GM23338 (cell line): ENCODE measurements at regions not wholly inside any gene's neighbourhood (a gene's known extent, or its start where the extent isn't known, plus 50 kb on each side); places are given as distances from the start of the nearest gene placed in this dataset.

Source experiments
- ATAC-seq: fragments of 200-7000 bp; cut with Tn5 transposase; 3 replicates; pipeline ENCODE4 v1.9.1; 2020
- DNase-seq: peaks from one replicate; pipeline ENCODE4 v3.0.0-alpha.2; 2015; ENCODE audit warnings: low spot score
- H2AFZ ChIP-seq: fragments of 200-600 bp; sonication (generic); 2 replicates; pipeline ENCODE4 v1.8.0; 2016; ENCODE audit warnings: antibody characterized with exemption, mild to moderate bottlenecking, moderate library complexity
- H3F3A ChIP-seq: fragments of 200-600 bp; sonication (generic); replicated peaks from 2 replicates; pipeline ENCODE4 v1.8.0; 2017; ENCODE audit warnings: antibody characterized with exemption, mixed run types, low read depth
- H3K27ac ChIP-seq: fragments of 200-600 bp; sonication (generic); 2 replicates; pipeline ENCODE4 v1.6.1; 2016; ENCODE audit warnings: low read depth
- H3K27me3 ChIP-seq: fragments of 200-600 bp; sonication (generic); 2 replicates; pipeline ENCODE4 v1.8.0; 2016; ENCODE audit warnings: mild to moderate bottlenecking, mixed run types, moderate library complexity; ENCODE audit not compliant: insufficient read depth
- H3K36me3 ChIP-seq: fragments of 200-600 bp; sonication (generic); 2 replicates; pipeline ENCODE4 v1.8.0; 2016; ENCODE audit warnings: mild to moderate bottlenecking; ENCODE audit not compliant: insufficient read depth
- H3K4me1 ChIP-seq: fragments of 200-600 bp; sonication (generic); 2 replicates; pipeline ENCODE4 v1.8.0; 2016; ENCODE audit warnings: mild to moderate bottlenecking, moderate library complexity; ENCODE audit not compliant: insufficient read depth
- H3K4me2 ChIP-seq: fragments of 200-600 bp; sonication (generic); 2 replicates; pipeline ENCODE4 v1.7.1; 2017; ENCODE audit warnings: mixed run types
- H3K4me3 ChIP-seq: fragments of 200-600 bp; sonication (generic); 2 replicates; pipeline ENCODE4 v1.6.1; 2016; ENCODE audit warnings: mixed run types
- H3K79me2 ChIP-seq: fragments of 200-600 bp; sonication (generic); replicated peaks from 2 replicates; pipeline ENCODE4 v1.8.0; 2017; ENCODE audit warnings: mild to moderate bottlenecking; ENCODE audit not compliant: insufficient read depth
- H3K9me2 ChIP-seq: fragments of 200-600 bp; sonication (generic); 2 replicates; pipeline ENCODE4 v1.8.0; 2017; ENCODE audit not compliant: insufficient read depth
- H4K20me1 ChIP-seq: fragments of 200-600 bp; sonication (generic); replicated peaks from 2 replicates; pipeline ENCODE4 v1.8.0; 2017; ENCODE audit warnings: mild to moderate bottlenecking; ENCODE audit not compliant: insufficient read depth
- H3K27ac Mint-ChIP-seq: 2 replicates; pipeline ENCODE4 v1.8.0; 2020; ENCODE audit warnings: inconsistent platforms, mild to moderate bottlenecking, moderate library complexity, mixed read lengths
- H3K27me3 Mint-ChIP-seq: 3 replicates; pipeline ENCODE4 v1.8.0; 2022; ENCODE audit warnings: low read depth, mild to moderate bottlenecking, moderate library complexity, mixed read lengths, inconsistent platforms; ENCODE audit not compliant: insufficient read depth, poor library complexity
- H3K36me3 Mint-ChIP-seq: 3 replicates; pipeline ENCODE4 v1.8.0; 2021; ENCODE audit warnings: low read depth, mild to moderate bottlenecking, inconsistent platforms, moderate library complexity, mixed read lengths
- H3K4me1 Mint-ChIP-seq: 3 replicates; pipeline ENCODE4 v1.8.0; 2020; ENCODE audit warnings: mild to moderate bottlenecking, inconsistent platforms, mixed read lengths
- H3K4me3 Mint-ChIP-seq: 3 replicates; pipeline ENCODE4 v1.8.0; 2021; ENCODE audit warnings: moderate library complexity, mild to moderate bottlenecking, inconsistent platforms, mixed read lengths
- H3K9me3 Mint-ChIP-seq: 3 replicates; pipeline ENCODE4 v1.8.0; 2020; ENCODE audit warnings: moderate library complexity, mild to moderate bottlenecking, inconsistent platforms, mixed read lengths
- CREB1 ChIP-seq: fragments of 250-450 bp; sonication (Bioruptor Pico); IDR thresholded peaks from 2 replicates; pipeline ENCODE4 v1.5.0; 2020; ENCODE audit warnings: low read depth, mild to moderate bottlenecking, moderate library complexity
- EZH2 ChIP-seq: fragments of 200-600 bp; sonication (generic); IDR thresholded peaks from one replicate; pipeline ENCODE4 v1.8.0; 2017; ENCODE audit warnings: antibody characterized with exemption, mild to moderate bottlenecking, low read depth; ENCODE audit not compliant: unreplicated experiment
- EZH2phosphoT487 ChIP-seq: fragments of 200-600 bp; sonication (generic); IDR thresholded peaks from one replicate; pipeline ENCODE4 v1.8.1; 2018; ENCODE audit warnings: antibody characterized with exemption; ENCODE audit not compliant: unreplicated experiment
- JUNB ChIP-seq: IDR thresholded peaks from one replicate; pipeline ENCODE4 v1.6.1; 2016; ENCODE audit warnings: antibody characterized with exemption; ENCODE audit not compliant: unreplicated experiment
- NANOG ChIP-seq: IDR thresholded peaks from 2 replicates; pipeline ENCODE4 v1.6.1; 2016; ENCODE audit warnings: antibody characterized with exemption, borderline replicate concordance
- POLR2AphosphoS5 ChIP-seq: IDR thresholded peaks from 2 replicates; pipeline ENCODE4 v1.6.1; 2016; ENCODE audit warnings: antibody characterized with exemption, low read depth
- REST ChIP-seq: IDR thresholded peaks from one replicate; pipeline ENCODE4 v1.6.1; 2018; ENCODE audit warnings: antibody characterized with exemption; ENCODE audit not compliant: unreplicated experiment
- STAT1 ChIP-seq: IDR thresholded peaks from one replicate; pipeline ENCODE4 v1.6.1; 2016; ENCODE audit warnings: antibody characterized with exemption; ENCODE audit not compliant: unreplicated experiment
- ZNF114 ChIP-seq: fragments of 250-450 bp; sonication (Bioruptor Pico); IDR thresholded peaks from 2 replicates; pipeline ENCODE4 v1.5.0; 2020; ENCODE audit warnings: mild to moderate bottlenecking, moderate library complexity
- ZNF331 ChIP-seq: fragments of 250-450 bp; sonication (Bioruptor Pico); IDR thresholded peaks from 2 replicates; pipeline ENCODE4 v1.5.0; 2020; ENCODE audit warnings: low read depth, mild to moderate bottlenecking, moderate library complexity
- TF ChIP-seq, protein P1 (sequence below): IDR thresholded peaks from 2 replicates; pipeline ENCODE4 v1.6.1; 2016; ENCODE audit warnings: antibody characterized with exemption
- TF ChIP-seq, protein P2 (sequence below): fragments of 250-450 bp; sonication (Bioruptor Pico); IDR thresholded peaks from 2 replicates; pipeline ENCODE4 v1.5.0; 2020; ENCODE audit warnings: mild to moderate bottlenecking, moderate library complexity
- TF ChIP-seq, protein P3 (sequence below), 2 experiments: fragments of 200-600 bp in 1 of 2; sonication (generic) in 1 of 2; conservative IDR thresholded peaks; 2 replicates each; pipeline versions ENCODE4 v1.5.1 to v1.6.1; 2016 to 2017; ENCODE audit warnings: antibody characterized with exemption in 2 of 2, low read depth in 2 of 2, mild to moderate bottlenecking in 2 of 2, moderate library complexity in 1 of 2

GRCh38 chr1:227374846-227375245 is 56.6 kb upstream of the CDC42BPA start:
- Histone ChIP-seq H4K20me1 (no peaks in the 10 kb centered on the region), H3K9me2 (no peaks in the 10 kb centered on the region), H2AFZ (no peak overlapping the region), H3K27ac (no peak overlapping the region), H3K4me2 (no peak overlapping the region), H3F3A (no peaks in the 10 kb centered on the region), H3K4me3 (no peak overlapping the region), H3K27me3 (no peaks in the 10 kb centered on the region), H3K4me1 (0 out of 2 replicates have a peak, but pooled peaks cover 4% of the 10 kb centered on the region), H3K36me3 (no peaks in the 10 kb centered on the region), H3K79me2 (no peaks in the 10 kb centered on the region)
- no peak for TF ChIP-seq ZNF331
- TF ChIP-seq, protein P1, sequence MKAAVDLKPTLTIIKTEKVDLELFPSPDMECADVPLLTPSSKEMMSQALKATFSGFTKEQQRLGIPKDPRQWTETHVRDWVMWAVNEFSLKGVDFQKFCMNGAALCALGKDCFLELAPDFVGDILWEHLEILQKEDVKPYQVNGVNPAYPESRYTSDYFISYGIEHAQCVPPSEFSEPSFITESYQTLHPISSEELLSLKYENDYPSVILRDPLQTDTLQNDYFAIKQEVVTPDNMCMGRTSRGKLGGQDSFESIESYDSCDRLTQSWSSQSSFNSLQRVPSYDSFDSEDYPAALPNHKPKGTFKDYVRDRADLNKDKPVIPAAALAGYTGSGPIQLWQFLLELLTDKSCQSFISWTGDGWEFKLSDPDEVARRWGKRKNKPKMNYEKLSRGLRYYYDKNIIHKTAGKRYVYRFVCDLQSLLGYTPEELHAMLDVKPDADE, result no peak
- TF ChIP-seq, protein P2, sequence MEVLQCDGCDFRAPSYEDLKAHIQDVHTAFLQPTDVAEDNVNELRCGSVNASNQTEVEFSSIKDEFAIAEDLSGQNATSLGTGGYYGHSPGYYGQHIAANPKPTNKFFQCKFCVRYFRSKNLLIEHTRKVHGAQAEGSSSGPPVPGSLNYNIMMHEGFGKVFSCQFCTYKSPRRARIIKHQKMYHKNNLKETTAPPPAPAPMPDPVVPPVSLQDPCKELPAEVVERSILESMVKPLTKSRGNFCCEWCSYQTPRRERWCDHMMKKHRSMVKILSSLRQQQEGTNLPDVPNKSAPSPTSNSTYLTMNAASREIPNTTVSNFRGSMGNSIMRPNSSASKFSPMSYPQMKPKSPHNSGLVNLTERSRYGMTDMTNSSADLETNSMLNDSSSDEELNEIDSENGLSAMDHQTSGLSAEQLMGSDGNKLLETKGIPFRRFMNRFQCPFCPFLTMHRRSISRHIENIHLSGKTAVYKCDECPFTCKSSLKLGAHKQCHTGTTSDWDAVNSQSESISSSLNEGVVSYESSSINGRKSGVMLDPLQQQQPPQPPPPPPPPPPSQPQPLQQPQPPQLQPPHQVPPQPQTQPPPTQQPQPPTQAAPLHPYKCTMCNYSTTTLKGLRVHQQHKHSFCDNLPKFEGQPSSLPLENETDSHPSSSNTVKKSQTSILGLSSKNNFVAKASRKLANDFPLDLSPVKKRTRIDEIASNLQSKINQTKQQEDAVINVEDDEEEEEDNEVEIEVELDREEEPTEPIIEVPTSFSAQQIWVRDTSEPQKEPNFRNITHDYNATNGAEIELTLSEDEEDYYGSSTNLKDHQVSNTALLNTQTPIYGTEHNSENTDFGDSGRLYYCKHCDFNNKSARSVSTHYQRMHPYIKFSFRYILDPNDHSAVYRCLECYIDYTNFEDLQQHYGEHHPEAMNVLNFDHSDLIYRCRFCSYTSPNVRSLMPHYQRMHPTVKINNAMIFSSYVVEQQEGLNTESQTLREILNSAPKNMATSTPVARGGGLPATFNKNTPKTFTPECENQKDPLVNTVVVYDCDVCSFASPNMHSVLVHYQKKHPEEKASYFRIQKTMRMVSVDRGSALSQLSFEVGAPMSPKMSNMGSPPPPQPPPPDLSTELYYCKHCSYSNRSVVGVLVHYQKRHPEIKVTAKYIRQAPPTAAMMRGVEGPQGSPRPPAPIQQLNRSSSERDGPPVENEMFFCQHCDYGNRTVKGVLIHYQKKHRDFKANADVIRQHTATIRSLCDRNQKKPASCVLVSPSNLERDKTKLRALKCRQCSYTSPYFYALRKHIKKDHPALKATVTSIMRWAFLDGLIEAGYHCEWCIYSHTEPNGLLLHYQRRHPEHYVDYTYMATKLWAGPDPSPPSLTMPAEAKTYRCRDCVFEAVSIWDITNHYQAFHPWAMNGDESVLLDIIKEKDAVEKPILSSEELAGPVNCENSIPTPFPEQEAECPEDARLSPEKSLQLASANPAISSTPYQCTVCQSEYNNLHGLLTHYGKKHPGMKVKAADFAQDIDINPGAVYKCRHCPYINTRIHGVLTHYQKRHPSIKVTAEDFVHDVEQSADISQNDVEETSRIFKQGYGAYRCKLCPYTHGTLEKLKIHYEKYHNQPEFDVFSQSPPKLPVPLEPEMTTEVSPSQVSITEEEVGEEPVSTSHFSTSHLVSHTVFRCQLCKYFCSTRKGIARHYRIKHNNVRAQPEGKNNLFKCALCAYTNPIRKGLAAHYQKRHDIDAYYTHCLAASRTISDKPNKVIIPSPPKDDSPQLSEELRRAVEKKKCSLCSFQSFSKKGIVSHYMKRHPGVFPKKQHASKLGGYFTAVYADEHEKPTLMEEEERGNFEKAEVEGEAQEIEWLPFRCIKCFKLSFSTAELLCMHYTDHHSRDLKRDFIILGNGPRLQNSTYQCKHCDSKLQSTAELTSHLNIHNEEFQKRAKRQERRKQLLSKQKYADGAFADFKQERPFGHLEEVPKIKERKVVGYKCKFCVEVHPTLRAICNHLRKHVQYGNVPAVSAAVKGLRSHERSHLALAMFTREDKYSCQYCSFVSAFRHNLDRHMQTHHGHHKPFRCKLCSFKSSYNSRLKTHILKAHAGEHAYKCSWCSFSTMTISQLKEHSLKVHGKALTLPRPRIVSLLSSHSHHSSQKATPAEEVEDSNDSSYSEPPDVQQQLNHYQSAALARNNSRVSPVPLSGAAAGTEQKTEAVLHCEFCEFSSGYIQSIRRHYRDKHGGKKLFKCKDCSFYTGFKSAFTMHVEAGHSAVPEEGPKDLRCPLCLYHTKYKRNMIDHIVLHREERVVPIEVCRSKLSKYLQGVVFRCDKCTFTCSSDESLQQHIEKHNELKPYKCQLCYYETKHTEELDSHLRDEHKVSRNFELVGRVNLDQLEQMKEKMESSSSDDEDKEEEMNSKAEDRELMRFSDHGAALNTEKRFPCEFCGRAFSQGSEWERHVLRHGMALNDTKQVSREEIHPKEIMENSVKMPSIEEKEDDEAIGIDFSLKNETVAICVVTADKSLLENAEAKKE (CRISPR knock-in tag), result no peak
- TF ChIP-seq, protein P3, sequence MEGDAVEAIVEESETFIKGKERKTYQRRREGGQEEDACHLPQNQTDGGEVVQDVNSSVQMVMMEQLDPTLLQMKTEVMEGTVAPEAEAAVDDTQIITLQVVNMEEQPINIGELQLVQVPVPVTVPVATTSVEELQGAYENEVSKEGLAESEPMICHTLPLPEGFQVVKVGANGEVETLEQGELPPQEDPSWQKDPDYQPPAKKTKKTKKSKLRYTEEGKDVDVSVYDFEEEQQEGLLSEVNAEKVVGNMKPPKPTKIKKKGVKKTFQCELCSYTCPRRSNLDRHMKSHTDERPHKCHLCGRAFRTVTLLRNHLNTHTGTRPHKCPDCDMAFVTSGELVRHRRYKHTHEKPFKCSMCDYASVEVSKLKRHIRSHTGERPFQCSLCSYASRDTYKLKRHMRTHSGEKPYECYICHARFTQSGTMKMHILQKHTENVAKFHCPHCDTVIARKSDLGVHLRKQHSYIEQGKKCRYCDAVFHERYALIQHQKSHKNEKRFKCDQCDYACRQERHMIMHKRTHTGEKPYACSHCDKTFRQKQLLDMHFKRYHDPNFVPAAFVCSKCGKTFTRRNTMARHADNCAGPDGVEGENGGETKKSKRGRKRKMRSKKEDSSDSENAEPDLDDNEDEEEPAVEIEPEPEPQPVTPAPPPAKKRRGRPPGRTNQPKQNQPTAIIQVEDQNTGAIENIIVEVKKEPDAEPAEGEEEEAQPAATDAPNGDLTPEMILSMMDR (conservative IDR thresholded peaks at IDR 0.05; ENCODE audit: low read depth in 2 of 2), result no peak
- TF ChIP-seq CREB1, result no peak
- no peak for TF ChIP-seq JUNB
- no peak for TF ChIP-seq ZNF114 (CRISPR knock-in tag)
- no peak for TF ChIP-seq STAT1
- no peak for TF ChIP-seq EZH2
- TF ChIP-seq POLR2AphosphoS5, result no peak
- TF ChIP-seq NANOG, result no peak
- no peak for TF ChIP-seq EZH2phosphoT487
- TF ChIP-seq REST, result no peak
- no peak for DNase-seq
- no peaks in the 10 kb centered on the region for H3K36me3 Mint-ChIP-seq
- H3K4me1 Mint-ChIP-seq, result peaks cover 19% of the 10 kb centered on the region
- no peak for ATAC-seq
- no peaks in the 10 kb centered on the region; the same call in 2 of the 3 replicates for H3K9me3 Mint-ChIP-seq
- H3K4me3 Mint-ChIP-seq, result no peak overlapping the region
- no peak overlapping the region for H3K27ac Mint-ChIP-seq
- H3K27me3 Mint-ChIP-seq, result no peaks in the 10 kb centered on the region
